Activated CD8-positive, alpha-beta memory T cell treated with anti-CD3 and anti-CD28 coated beads, Interleukin-2, amount 50 U/mL, for 24 hours (primary cell): ENCODE measurements at regions not wholly inside any gene's neighbourhood (a gene's known extent, or its start where the extent isn't known, plus 50 kb on each side); places are given as distances from the start of the nearest gene placed in this dataset.
"Not testable (repeated sequence)": the region's sequence is repeated elsewhere in the genome, so short reads cannot be mapped to it uniquely, and the experiment has no call there.

Experiments used
- DNase-seq: peaks from one replicate; pipeline ENCODE4 v3.0.0-alpha.2; 2020; ENCODE audit errors: extremely low read depth

DNA sequence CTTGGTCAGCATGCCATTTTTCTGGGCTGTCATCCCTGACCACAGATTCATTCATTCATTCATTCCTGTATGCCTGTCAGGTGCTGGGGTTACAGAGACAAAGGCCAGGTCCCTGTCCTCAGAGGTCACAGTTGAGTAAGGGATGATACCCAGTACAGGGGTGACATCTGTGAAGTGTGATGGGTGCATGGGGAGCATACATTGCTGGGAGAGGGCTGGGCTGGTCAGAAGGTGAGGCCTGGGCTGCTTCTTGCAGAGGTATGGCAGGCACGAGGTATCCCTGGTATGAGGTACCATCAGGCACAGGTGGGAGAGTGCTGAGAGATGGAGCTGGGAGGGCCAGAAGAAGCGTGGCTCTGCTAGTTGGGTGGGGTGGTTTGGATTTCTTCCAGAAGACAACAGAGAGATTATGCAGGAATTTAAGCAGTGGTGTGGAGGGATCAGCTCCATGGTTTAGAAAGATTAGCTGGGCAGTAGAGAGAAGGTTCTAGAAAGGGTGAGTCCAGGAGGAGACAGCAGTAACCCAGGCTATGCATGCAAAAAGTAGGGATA is 181.9 kb upstream of the HAAO start:
- DNase-seq = no peak

DNA sequence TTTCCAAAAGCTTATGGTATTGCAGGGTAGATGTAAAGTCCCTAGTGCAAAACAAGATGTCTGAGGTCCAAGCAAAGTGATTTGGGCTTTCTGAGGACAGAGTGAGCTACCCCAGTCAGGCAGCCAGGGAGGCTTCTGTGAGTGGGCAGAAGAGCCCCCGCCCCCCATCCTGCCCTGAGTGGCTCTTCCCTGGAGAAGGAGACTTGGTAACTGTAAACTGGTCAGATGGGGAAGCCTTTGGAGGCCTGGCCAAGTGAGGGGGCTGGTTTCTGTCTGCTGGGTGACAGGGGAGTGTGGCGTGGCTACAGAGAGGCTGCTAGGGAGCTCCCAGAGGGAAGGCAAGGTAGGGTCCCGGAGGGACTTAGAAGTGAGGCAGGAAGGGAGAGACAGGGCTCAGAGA is 181.3 kb upstream of the HAAO start:
- no peak for DNase-seq

DNA sequence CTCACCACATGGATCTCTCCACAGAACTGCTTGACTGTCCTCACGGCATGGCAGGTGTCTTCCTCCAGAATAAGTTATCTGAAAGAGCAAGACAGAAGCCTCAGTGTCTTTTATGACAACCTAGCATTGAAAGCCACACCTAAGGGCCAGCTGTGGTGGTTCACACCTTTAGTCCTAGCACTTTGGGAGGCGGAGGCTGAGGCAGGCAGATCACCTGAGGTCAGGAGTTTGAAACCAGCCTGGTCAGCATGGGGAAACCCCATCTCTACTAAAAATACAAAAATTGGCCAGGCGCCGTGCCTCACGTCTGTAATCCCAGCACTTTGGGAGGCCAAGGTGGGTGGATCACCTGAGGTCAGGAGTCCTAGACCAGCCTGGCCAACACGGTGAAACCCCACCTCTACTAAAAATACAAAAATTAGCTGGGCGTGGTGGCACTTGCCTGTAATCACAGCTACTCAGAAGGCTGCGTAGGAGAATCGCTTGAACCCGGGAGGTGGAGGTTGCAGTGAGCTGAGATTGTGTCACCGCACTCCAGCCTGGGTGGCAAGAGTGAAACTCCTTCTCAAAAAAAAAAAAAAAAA is 180.6 kb upstream of the HAAO start:
- DNase-seq = not testable (repeated sequence)

DNA sequence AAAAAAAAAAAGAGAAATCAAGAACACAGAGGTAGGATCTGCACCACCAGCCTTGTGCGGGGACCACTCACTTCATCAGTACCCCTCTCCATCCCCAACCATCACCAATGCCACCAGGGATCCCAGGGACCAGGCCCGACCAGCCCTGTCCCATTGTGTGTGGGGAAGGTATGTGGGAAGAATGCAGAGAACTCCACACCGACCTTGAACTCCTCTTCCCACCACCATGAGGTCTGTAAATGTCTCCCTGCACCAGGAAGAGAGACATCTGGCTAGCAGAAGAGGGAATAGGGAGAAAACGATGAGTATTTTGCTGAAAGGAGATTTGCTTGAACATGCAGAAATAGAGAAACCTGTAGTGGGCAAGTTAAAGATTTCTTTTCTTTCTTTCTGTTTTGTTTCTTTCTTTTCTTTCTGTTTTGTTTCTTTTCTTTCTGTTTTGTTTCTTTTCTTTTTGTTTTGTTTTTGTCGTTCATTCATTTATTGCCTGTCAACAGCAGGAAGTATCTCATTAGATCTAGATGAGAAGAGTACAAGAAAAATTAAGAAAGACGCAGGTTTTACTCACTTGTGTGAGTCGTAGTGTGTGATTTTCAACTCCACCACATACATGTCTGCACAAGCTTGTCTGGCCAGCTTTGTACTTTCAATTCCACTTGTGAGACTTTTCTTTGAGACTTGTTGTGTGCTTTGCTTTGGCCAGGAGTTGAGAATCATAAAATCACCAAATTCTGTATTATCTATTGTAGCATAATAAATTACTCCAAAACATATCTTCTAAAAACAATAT is 179.8 kb upstream of the HAAO start:
- DNase-seq = no peak

DNA sequence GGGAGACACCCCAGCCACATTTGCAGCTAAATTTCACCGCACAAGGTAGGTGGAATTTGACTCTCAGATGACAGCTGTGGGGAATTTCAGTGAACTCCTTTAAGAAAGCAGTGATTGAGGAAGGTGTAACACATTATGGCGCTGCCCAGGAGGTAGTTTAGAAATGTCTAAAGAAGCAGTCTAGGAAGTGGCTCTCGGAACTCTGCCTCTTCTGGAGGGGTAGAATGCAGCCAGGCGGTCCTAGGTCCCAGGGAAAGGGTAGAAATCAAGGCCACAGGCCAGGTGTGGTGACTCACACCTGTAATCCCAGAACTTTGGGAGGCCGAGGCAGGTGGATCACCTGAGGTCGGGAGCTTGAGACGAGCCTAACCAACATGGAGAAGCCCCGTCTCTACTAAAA is 179.0 kb upstream of the HAAO start:
- DNase-seq = no peak

DNA sequence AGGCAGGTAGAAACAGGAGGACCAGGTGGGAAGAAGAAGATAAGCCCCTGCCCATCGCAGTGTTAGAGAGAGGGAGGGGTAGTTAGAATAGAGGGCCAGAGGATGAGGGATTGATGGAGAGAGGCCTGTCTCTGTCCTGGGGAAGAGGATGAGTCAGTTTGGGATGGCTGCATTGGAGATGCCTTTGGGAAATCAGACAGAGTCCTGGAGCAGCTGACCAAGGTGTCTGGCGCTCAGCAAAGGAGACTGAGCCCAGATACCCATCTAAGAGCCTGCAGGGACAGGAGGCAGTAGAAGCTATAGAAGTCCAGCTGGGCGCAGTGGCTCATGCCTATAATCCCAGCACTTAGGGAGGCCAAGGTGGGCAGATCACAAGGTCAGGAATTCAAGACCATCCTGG is 177.8 kb upstream of the HAAO start:
- no peak for DNase-seq

DNA sequence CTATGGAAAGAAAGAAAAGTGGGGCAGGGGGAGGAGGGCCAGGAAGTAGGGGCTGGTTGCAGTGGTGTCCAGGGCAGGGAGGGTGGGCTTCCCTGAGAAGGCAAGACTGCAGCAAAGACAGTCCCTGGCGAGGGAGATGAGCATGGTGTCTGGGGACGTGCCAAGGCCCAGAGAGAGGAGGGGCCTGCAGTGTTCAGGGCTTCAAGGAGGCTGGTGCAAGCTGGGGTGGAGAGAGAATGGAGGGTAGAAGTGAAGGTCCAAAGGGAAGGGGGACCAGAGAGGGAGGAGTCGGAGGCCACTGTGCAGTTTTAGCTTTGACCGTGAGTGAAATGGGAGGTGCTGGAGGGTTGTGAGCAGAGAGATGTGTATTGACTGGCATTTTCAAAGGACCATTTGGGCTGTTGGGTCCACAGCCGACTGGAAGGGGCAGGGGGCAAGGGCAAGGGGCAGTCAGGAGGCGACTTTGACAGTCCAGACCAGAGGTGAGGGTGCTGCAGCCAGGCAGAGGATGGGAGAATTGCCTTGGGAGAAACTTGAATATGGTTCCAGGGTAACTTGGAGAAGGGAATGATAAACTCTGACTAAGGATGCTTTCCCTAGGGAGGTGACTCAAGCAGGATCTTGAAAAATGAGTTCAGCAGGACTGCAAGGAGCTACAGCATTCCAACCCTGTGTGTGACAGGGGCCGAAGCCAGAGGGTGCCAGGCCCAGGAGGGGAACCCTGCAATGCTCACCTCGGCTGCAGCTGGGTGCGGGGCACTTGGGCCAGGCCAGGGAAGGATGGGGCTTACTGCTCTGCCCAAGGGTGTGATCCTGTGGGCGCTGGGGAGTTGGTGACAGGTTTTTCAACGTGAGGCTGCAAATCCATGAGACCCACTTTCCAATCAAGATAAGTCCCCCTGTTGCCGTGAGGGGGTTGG is 177.1 kb upstream of the HAAO start:
- no peak for DNase-seq

DNA sequence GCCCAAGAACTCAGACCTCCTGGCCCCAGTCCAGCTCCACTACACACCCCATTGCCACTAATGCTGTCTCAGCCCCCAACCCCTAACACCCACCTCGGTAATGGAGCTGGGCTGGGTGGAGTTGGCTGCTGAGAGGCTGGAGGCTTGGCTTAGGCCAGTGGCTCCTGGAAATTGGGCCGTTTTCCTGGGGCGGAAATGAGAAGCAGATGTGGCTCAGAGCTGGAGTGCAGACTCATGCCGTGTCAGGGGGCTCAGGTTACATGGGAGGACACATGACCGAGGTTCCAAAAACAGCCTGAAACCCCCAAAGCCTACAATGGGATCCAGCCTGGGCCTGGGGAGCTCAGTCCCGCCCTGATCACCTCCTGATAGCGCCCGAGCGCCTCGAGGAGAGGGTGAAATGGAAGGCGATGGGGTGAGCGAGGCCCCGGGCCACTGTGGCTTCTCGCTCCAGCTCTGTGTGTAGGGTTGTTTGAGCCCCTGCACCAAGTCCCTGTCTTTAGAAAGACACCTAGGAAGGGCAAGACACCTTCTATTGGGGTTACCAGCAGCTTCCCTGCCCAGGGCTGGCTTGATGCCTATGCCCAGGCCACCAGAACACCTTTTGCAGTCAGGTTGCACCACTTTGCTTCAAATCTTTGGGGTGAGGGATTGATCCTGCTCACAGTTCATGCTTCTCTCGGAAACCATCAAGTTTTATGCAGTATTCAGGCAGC is 175.7 kb upstream of the HAAO start:
- no peak for DNase-seq

DNA sequence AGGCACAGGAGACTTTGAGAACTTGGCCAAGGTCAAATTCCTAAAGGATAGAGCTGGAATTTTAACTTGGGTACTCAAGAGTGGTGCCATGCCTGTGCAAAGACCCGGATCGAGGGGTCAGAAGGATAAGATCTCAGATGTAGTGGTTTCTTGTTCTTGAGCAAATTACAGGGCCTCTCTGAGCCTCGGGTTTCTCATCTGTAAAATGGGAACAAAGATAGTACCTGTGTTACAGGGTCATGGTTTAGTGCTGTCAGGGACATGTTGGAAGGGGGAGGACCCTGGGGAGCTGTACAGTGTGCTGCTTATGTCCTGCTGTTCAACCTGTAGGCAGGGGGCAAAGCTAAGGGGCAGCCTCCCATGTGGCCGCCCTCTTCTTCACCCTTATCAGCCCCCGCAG is 173.5 kb upstream of the HAAO start:
- no peak for DNase-seq

DNA sequence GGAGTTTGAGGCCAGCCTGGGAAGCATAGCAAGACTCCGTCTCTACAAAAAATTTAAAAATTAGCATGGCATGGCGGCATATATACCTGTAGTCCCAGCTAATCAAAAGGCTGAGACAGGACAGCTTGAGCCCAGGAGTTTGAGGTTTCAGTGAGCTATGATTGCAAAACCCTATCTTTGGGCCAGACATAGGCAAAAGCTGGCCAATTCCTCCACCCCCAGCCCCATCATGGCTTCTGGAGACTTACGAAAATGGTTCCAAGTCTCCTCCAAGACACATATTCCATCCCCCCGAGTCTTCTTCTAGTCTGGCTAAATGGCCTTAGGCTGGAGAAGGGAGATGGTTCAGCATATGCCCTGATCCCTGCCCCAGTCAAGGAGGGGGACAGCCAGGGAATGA is 172.8 kb upstream of the HAAO start:
- no peak for DNase-seq

DNA sequence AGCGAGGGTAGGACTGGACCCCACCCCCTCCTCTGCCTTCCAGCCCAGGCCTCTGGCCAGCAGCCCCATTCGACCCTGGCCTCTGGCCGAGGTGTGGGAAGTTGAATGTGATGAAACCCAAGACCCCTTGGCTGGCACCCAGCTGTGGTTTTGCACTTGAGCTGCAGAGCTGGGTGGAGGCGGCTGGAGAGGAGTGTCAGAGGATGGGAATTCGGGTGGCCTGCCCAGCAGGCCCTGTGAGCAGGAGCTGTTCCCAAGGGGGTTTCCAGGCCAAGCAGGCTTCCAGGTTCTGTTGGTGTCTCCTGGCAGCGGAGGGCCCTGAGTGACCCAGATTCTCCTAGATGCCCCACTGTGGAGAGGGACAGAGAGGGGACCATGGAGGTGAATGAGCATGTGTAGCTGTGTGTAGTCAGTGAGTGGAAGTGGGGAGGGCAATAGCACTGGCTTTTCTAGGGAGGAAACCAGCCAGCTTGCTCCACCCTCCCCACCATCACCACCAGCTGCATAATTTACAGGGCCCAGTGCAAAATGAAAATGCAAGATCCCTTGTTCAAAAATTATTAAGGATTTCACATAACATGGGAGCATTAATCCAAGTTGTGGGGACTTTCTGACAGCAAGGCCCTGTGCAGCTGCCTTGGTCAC is 172.2 kb upstream of the HAAO start:
- no peak for DNase-seq

DNA sequence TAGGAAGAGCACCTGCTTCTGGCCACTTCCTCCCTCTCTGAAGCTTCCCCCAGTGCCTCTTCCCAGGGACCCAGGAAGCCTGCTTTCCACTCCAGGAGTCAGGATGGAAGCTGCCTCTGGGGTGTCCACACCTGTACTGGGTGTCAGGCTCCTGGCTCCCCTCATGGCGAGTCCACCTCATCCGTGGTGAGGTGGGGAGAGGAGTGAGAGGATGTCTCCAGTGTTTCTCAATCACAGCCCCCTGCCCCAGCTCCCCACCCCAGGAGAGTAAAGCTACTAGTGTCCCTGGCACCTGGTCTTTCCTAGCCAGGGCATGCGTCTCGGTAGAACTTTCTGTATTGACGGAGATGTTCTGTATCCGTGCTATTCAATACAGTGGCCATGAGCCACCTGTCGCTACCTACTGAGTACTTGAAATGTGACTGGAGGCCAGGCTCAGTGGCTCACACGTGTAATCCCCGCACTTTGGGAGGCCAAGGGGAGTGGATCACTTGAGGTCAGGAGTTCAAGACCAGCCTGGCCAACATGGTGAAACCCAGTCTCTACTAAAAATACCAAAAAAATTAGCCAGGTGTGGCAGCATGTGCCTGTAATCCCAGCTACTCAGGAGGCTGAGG is 171.2 kb upstream of the HAAO start:
- DNase-seq = no peak

DNA sequence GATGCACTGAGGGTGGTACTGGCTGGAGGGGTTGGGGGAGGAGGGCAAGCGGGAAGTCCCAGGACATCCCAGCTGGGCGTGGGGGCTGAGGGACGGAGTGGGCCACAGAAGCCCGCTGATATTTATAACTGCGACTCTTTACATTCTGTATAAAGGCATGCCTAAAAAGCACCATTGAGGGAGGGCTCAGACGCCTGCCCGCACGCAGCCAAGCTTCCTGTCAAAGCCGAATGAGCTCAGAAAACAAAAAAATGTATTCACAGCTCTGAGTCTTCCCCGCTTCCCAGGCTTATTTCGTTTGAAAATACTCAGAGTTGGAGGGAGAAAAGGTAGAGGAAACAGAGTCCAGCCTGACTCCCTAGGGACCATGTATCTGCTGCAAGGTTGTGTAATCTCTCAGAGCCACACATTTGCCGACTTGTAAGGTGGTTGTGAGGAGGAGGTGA is 170.1 kb upstream of the HAAO start:
- DNase-seq = no peak

DNA sequence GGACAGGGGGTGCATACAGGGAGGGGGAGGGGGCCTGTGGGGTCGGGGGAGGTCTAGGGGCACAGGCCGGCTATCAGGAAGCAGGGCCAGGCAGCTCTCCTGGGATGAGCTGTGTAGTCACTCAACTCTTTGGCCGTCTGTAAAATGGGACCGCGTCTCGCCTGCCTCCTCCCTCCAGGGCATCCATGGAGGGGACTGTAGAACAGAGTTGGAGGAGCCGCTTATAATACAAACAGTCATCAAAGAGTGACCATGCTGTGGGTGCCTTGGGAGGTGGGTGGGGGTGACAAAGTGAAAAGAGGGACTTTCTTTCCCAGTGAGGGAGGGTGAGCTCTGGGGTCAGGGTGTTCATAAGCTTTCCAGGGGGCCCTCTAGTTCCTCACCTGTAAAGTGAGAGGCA is 169.6 kb upstream of the HAAO start:
- DNase-seq = no peak

DNA sequence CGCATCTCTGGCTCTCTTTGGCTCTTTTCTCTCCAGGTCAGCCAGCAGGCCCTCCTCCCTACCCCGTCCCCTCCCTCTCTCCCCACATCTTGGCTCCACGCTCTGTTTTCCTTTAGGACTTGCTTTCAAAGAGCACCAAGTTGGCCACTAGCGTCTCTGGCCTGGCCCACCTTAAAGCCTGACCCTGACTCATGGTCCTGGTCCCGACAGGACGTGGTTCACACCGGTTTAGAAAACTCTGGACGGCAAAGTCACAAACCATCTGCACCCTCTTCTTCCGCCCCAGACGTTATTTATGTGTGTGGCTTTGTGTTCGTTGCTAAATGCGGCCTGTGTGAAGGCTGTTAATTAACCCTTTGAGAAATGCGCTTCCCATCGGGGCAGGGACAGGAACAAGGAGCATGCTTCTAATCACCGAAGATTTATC is 169.0 kb upstream of the HAAO start:
- DNase-seq = no peak

DNA sequence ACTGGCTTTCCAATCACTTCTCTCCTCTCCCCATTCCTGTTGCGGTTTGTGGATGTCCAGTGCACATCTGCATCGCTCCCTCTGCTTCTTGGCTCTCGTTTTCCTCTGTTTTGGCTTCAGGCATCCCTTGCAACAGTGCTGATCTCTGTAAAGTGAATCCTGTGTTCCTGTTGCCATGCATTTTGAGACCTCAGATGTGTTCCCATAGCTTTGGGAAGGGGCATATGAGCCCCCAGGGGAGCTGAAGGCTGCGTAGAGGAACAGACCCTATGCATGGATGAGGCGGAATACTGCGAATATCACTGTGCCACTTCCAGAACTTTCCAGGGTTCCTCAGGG is 168.4 kb upstream of the HAAO start:
- no peak for DNase-seq

DNA sequence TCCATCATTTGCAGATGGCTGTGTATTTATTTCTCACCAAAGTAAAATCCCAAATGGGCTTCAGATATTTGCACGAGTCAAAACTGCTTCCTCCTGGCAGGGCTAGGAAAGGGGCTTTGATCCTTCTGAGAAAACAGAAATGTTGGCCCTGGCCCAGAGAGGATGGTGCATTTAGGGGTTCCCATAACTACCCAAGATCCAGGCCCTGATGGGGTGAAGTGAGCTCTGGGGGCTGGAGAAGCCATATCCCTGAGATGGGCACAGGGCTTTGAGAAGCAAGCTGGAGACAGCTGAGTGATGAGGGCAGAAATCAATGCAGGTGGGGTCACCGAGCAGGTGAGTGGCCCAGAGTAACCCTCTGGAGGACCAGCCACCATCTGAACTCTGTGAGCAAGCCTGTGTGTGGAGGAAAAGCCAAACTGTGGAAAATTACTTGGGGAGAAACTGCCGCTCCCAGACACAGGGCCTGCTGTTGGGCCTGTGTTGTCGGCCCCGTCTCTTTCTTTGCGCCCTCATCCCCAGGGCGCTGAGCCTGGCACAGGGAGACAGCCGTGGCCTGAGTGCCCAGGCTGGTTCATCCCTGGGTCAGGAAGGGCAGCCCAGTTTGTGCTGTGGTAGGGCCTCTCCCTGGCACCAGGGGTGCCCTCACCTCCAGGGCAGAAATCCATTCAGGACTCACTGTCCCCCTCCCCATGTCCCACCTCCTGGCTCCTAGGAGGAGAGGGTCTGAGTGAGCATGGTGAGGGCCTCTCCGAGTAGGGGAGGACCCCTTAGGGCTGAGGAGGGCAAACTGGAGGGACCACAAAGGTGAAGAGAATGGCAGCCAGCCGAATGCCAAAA is 167.8 kb upstream of the HAAO start:
- DNase-seq = no peak

DNA sequence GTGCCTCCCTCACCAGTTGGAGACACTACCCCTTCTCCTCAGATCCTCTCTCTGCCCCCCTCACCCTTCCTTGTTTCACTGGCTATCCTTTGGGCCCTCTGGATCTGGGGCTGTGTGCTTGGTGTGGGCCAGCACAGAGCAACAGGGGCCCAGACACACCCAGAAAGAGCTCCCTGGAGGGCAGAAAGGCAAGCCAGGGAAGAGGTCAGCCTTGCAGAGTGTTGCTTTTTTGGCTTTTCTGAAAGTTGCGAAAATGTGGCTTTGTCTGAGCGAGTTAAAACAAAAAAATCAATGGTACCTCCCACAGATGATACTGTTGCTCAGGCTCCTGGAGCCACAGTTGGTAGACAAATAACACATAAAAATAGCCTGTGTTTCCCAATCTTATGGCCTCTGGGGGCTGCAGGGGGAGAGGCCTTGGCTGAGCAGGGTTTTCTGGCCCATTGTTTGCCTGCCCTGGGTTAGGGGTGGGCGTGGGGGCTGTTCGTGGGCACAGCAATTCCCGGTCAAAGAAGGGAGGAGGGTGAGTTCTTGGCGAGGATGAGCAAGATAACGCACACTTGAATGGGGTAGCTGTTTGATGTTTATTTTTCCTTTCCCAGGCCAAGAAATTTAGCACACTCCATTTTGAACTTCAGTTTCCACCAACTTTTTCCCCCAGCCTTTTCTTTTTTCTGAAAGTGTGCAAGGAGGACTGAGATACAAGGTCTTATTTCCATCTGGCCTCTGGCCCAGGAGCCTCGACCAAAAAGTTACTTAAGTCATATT is 167.0 kb upstream of the HAAO start:
- DNase-seq = no peak

DNA sequence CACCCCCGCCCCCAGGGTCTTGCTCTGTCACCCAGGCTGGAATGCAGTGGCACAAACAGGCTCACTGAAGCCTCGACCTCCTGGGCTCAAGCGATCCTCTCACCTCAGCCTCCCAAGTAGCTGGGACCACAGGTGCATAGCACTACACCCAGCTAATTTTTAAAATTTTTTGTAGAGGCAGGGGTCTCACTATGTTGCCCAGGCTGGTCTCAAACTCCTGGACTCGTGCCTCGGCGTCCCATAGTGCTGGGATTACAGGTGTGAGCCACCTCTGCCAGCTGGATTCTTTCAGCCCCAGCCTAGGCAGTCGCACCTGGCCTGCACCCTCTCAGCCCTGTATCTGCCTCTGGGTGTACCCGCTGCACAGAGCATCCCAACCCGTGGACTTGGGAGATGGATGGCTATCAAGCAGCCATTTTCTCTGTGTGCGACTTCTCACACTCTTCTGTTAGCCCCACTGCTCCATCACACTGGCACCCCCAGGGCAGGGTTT is 166.4 kb upstream of the HAAO start:
- DNase-seq = no peak
